Liver (tissue), 8 donors: ENCODE measurements at regions not wholly inside any gene's neighbourhood (a gene's known extent, or its start where the extent isn't known, plus 50 kb on each side); places are given as distances from the start of the nearest gene placed in this dataset.

Source experiments
- DNase-seq: peaks from one replicate; pipeline ENCODE4 v3.0.0-alpha.2; 2017; ENCODE audit warnings: low spot score
- H3K27ac ChIP-seq, 2 donors: one replicate each; pipeline ENCODE4 v1.7.0; 2013; ENCODE audit warnings: inconsistent platforms in 2 of 2, low read length in 2 of 2, control low read depth in 1 of 2, low read depth in 1 of 2, mild to moderate bottlenecking in 1 of 2
- H3K27me3 ChIP-seq, 4 donors: one replicate each; pipeline versions ENCODE4 v1.6.1 to v1.7.0; 2013; ENCODE audit warnings: low read length in 3 of 4, inconsistent platforms in 1 of 4, mild to moderate bottlenecking in 1 of 4, moderate library complexity in 1 of 4; ENCODE audit not compliant: control insufficient read depth in 4 of 4, insufficient read depth in 4 of 4
- H3K36me3 ChIP-seq, 4 donors: one replicate each; pipeline versions ENCODE4 v1.6.1 to v1.7.0; 2013; ENCODE audit warnings: low read length in 3 of 4, mild to moderate bottlenecking in 3 of 4, low read depth in 1 of 4, moderate library complexity in 1 of 4; ENCODE audit not compliant: control insufficient read depth in 4 of 4, insufficient read depth in 3 of 4
- H3K4me1 ChIP-seq, 4 donors: one replicate each; pipeline versions ENCODE4 v1.6.1 to v1.7.0; 2013; ENCODE audit warnings: low read length in 3 of 4, mild to moderate bottlenecking in 3 of 4, moderate library complexity in 1 of 4; ENCODE audit not compliant: control insufficient read depth in 4 of 4, insufficient read depth in 4 of 4
- H3K4me3 ChIP-seq, 3 donors: one replicate each; pipeline versions ENCODE4 v1.6.1 to v1.7.0; 2013; ENCODE audit warnings: low read length in 3 of 3, control low read depth in 1 of 3, low read depth in 1 of 3, mild to moderate bottlenecking in 1 of 3
- H3K9ac ChIP-seq, 2 donors: one replicate each; pipeline ENCODE4 v1.7.0; 2013; ENCODE audit warnings: low read length in 2 of 2, mild to moderate bottlenecking in 2 of 2, moderate library complexity in 2 of 2, control low read depth in 1 of 2, low read depth in 1 of 2
- H3K9me3 ChIP-seq, 4 donors: one replicate each; pipeline versions ENCODE4 v1.6.1 to v1.7.0; 2013; ENCODE audit warnings: low read length in 3 of 4; ENCODE audit not compliant: control insufficient read depth in 4 of 4
- CTCF ChIP-seq: fragments of 150-350 bp; IDR thresholded peaks from 2 replicates; pipeline ENCODE4 v1.5.1; 2017; ENCODE audit warnings: improper control_type of control experiment, low read depth, low read length; ENCODE audit not compliant: missing input control
- EGR1 ChIP-seq, 2 donors: IDR thresholded peaks; 2 replicates each; pipeline ENCODE4 v1.6.1; 2016 to 2018; ENCODE audit warnings: antibody characterized with exemption in 2 of 2, low read depth in 2 of 2
- FOXA1 ChIP-seq: IDR thresholded peaks from 2 replicates; pipeline ENCODE4 v1.6.1; 2016; ENCODE audit warnings: antibody characterized with exemption
- FOXA2 ChIP-seq: IDR thresholded peaks from 2 replicates; pipeline ENCODE4 v1.6.1; 2016; ENCODE audit warnings: antibody characterized with exemption
- HNF4A ChIP-seq, 2 donors: conservative IDR thresholded peaks; 2 replicates each; pipeline ENCODE4 v1.6.1; 2016; ENCODE audit warnings: antibody characterized with exemption in 2 of 2, mild to moderate bottlenecking in 2 of 2
- HNF4G ChIP-seq: IDR thresholded peaks from 2 replicates; pipeline ENCODE4 v1.6.1; 2016; ENCODE audit warnings: antibody characterized with exemption
- JUND ChIP-seq, 2 donors: IDR thresholded peaks; 2 replicates each; pipeline ENCODE4 v1.6.1; 2016; ENCODE audit warnings: antibody characterized with exemption in 2 of 2
- NR2F2 ChIP-seq: IDR thresholded peaks from 2 replicates; pipeline ENCODE4 v1.6.1; 2016; ENCODE audit warnings: antibody characterized with exemption
- RAD21 ChIP-seq, 2 donors: IDR thresholded peaks; 2 replicates each; pipeline ENCODE4 v1.6.1; 2016; ENCODE audit warnings: antibody characterized with exemption in 2 of 2, mild to moderate bottlenecking in 2 of 2
- REST ChIP-seq: IDR thresholded peaks from 2 replicates; pipeline ENCODE4 v1.6.1; 2016; ENCODE audit warnings: antibody characterized with exemption, mild to moderate bottlenecking
- SP1 ChIP-seq: IDR thresholded peaks from 2 replicates; pipeline ENCODE4 v1.6.1; 2018; ENCODE audit warnings: antibody characterized with exemption, mild to moderate bottlenecking
- TAF1 ChIP-seq: conservative IDR thresholded peaks from 2 replicates; pipeline ENCODE4 v1.6.1; 2016; ENCODE audit warnings: antibody characterized with exemption, mild to moderate bottlenecking
- WGBS: extraction: QIAGEN DNeasy Blood & Tissue Kit; methylation state at CpG from one replicate; pipeline ENCODE4 v1.1.7; 2013; 5-methylcytosine and 5-hydroxymethylcytosine counted together
- TF ChIP-seq, protein P1 (sequence below): IDR thresholded peaks from 2 replicates; pipeline ENCODE4 v1.6.1; 2016; ENCODE audit warnings: antibody characterized with exemption
- TF ChIP-seq, protein P2 (sequence below): IDR thresholded peaks from 2 replicates; pipeline ENCODE4 v1.6.1; 2016; ENCODE audit warnings: antibody characterized with exemption
- TF ChIP-seq, protein P3 (sequence below): IDR thresholded peaks from 2 replicates; pipeline ENCODE4 v1.6.1; 2016; ENCODE audit warnings: antibody characterized with exemption
- donor health status: healthy.
- donor health status: healthy.
- donor health status: healthy.
- donor health status: healthy.
- donor health status: healthy.

GRCh38 chr16:55384288-55385247 lies 60.6 kb downstream of the IRX6 start:
- Histone ChIP-seq H3K36me3 (no peaks in the 10 kb centered on the region), H3K27ac (no peak overlapping the region), H3K9ac (no peak overlapping the region), H3K27me3 (no peaks in the 10 kb centered on the region), H3K4me3 (no peak overlapping the region), H3K4me1 (no peaks in the 10 kb centered on the region), H3K9me3 (no peaks in the 10 kb centered on the region)
- TF ChIP-seq, protein P1, sequence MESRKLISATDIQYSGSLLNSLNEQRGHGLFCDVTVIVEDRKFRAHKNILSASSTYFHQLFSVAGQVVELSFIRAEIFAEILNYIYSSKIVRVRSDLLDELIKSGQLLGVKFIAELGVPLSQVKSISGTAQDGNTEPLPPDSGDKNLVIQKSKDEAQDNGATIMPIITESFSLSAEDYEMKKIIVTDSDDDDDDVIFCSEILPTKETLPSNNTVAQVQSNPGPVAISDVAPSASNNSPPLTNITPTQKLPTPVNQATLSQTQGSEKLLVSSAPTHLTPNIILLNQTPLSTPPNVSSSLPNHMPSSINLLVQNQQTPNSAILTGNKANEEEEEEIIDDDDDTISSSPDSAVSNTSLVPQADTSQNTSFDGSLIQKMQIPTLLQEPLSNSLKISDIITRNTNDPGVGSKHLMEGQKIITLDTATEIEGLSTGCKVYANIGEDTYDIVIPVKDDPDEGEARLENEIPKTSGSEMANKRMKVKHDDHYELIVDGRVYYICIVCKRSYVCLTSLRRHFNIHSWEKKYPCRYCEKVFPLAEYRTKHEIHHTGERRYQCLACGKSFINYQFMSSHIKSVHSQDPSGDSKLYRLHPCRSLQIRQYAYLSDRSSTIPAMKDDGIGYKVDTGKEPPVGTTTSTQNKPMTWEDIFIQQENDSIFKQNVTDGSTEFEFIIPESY = no peak
- TF ChIP-seq, protein P2, sequence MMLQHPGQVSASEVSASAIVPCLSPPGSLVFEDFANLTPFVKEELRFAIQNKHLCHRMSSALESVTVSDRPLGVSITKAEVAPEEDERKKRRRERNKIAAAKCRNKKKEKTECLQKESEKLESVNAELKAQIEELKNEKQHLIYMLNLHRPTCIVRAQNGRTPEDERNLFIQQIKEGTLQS = no peak
- TF ChIP-seq NR2F2 (no peak), FOXA2 (no peak), HNF4G (no peak), EGR1 (IDR thresholded peaks at IDR 0.05; ENCODE audit: low read depth in 2 of 2) (no peak), JUND (IDR thresholded peaks at IDR 0.05) (no peak), CTCF (no peak), TAF1 (no peak), RAD21 (IDR thresholded peaks at IDR 0.05) (no peak), HNF4A (conservative IDR thresholded peaks at IDR 0.05) (no peak), REST (no peak), FOXA1 (no peak), SP1 (no peak)
- TF ChIP-seq, protein P3, sequence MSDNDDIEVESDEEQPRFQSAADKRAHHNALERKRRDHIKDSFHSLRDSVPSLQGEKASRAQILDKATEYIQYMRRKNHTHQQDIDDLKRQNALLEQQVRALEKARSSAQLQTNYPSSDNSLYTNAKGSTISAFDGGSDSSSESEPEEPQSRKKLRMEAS = no peak
- 82% methylated on average over 12 of the region's 12 CpGs for WGBS
- no peak for DNase-seq
